ENCODE measurements at regions not wholly inside any gene's neighbourhood (a gene's known extent, or its start where the extent isn't known, plus 50 kb on each side); places are given as distances from the start of the nearest gene placed in this dataset.

GRCh38 chr1:87535551-87535950, 206.9 kb downstream of the LMO4 start (continued):
- TF ChIP-seq ZNF423 (CRISPR knock-in tag; IDR thresholded peaks at IDR 0.05) = no peak

GRCh38 chr1:87539147-87539546, 210.5 kb downstream of the LMO4 start:
- DNase-seq (ENCODE audit: low spot score) = no peak
- H3K9me3 Mint-ChIP-seq = peaks cover 35% of the 10 kb centered on the region
- peaks cover 17% of the 10 kb centered on the region for H3K36me3 Mint-ChIP-seq
- ATAC-seq = no peak
- no peak overlapping the region for H3K4me3 Mint-ChIP-seq
- ChIA-PET CTCF (no interaction called here), POLR2A (no interaction called here)
- no peak overlapping the region for H3K27ac Mint-ChIP-seq
- no peaks in the 10 kb centered on the region for H3K27me3 Mint-ChIP-seq (ENCODE audit: low read depth)
- no peaks in the 10 kb centered on the region for H3K4me1 Mint-ChIP-seq
- TF ChIP-seq ESRRA (CRISPR knock-in tag; IDR thresholded peaks at IDR 0.05; ENCODE audit: borderline replicate concordance) (no peak), STAT6 (CRISPR knock-in tag; conservative IDR thresholded peaks at IDR 0.05; ENCODE audit: low read depth) (no peak), CDX4 (CRISPR knock-in tag; IDR thresholded peaks at IDR 0.05; ENCODE audit: borderline replicate concordance) (no peak), JAZF1 (CRISPR knock-in tag; IDR thresholded peaks at IDR 0.05) (no peak), IRF1 (CRISPR knock-in tag; IDR thresholded peaks at IDR 0.05) (no peak), SMAD4 (CRISPR knock-in tag; IDR thresholded peaks at IDR 0.05) (no peak), ZNF232 (CRISPR knock-in tag; IDR thresholded peaks at IDR 0.05) (no peak)

- POLR2A ChIA-PET = no interaction called here
Measured at GRCh38 chr1:87542697-87543096, 214.0 kb downstream of the LMO4 start.

More at GRCh38 chr1:87542697-87543096, 214.0 kb downstream of the LMO4 start:
- H3K9me3 Mint-ChIP-seq = peaks cover 43% of the 10 kb centered on the region
- no peaks in the 10 kb centered on the region for H3K27me3 Mint-ChIP-seq (ENCODE audit: low read depth)
- no peak overlapping the region for H3K27ac Mint-ChIP-seq
- H3K36me3 Mint-ChIP-seq = peaks cover 17% of the 10 kb centered on the region
- DNase-seq (ENCODE audit: low spot score) = no peak
- CTCF ChIA-PET = no interaction called here
- H3K4me3 Mint-ChIP-seq = no peak overlapping the region
- ATAC-seq = no peak
- no peaks in the 10 kb centered on the region for H3K4me1 Mint-ChIP-seq
- TF ChIP-seq E2F5 (CRISPR knock-in tag; IDR thresholded peaks at IDR 0.05) (no peak), ELF4 (CRISPR knock-in tag; IDR thresholded peaks at IDR 0.05; ENCODE audit: low read depth) (no peak), ZNF232 (CRISPR knock-in tag; IDR thresholded peaks at IDR 0.05) (no peak), ZNF317 (CRISPR knock-in tag; IDR thresholded peaks at IDR 0.05; ENCODE audit: borderline replicate concordance, low read depth) (no peak), ATF3 (CRISPR knock-in tag; conservative IDR thresholded peaks at IDR 0.05) (no peak), SOX15 (CRISPR knock-in tag; IDR thresholded peaks at IDR 0.05) (no peak), ZSCAN18 (CRISPR knock-in tag; IDR thresholded peaks at IDR 0.05) (no peak), ETV6 (CRISPR knock-in tag; IDR thresholded peaks at IDR 0.05) (no peak), FOXK1 (CRISPR knock-in tag; IDR thresholded peaks at IDR 0.05) (no peak), RORB (CRISPR knock-in tag; IDR thresholded peaks at IDR 0.05) (no peak), CREM (CRISPR knock-in tag; IDR thresholded peaks at IDR 0.05) (no peak), FOXP1 (CRISPR knock-in tag; IDR thresholded peaks at IDR 0.05; ENCODE audit: borderline replicate concordance) (no peak), KAT7 (CRISPR knock-in tag; IDR thresholded peaks at IDR 0.05; ENCODE audit: borderline replicate concordance) (no peak), PREB (CRISPR knock-in tag; IDR thresholded peaks at IDR 0.05; ENCODE audit: borderline replicate concordance) (no peak), SMAD4 (CRISPR knock-in tag; IDR thresholded peaks at IDR 0.05) (no peak)
